Keratinocyte (primary cell): ENCODE measurements at regions not wholly inside any gene's neighbourhood (a gene's known extent, or its start where the extent isn't known, plus 50 kb on each side); places are given as distances from the start of the nearest gene placed in this dataset.

ENCODE experiments used
- CTCF ChIP-seq, 3 experiments: IDR thresholded peaks in 1 of 3; conservative IDR thresholded peaks in 1 of 3; optimal IDR thresholded peaks in 1 of 3; 2 replicates in 2 of 3; 3 replicates in 1 of 3; pipeline versions ENCODE3 to v1.5.1; 2011; ENCODE audit warnings: low read length in 3 of 3, mild to moderate bottlenecking in 3 of 3, moderate library complexity in 2 of 3, control low read depth in 1 of 3, inconsistent platforms in 1 of 3; ENCODE audit not compliant: insufficient read depth in 2 of 3; ENCODE audit errors: extremely low read depth in 1 of 3
- EZH2 ChIP-seq: IDR thresholded peaks from one replicate; pipeline ENCODE4 v1.6.1; 2012; ENCODE audit warnings: inconsistent platforms, mild to moderate bottlenecking, low read length, moderate library complexity

- TF ChIP-seq CTCF (optimal IDR thresholded peaks at IDR 0.05 in 1 of 3, IDR thresholded peaks at IDR 0.05 in 1 of 3, conservative IDR thresholded peaks at IDR 0.05 in 1 of 3; ENCODE audit: extremely low read depth in 1 of 3, insufficient read depth in 2 of 3, low read length in 3 of 3) (no peak), EZH2 (no peak)
These were observed 178.9 kb downstream of the SREK1 start for GRCh38 chr5:66322786-66323528.
